Activated gamma-delta T cell treated with anti-CD3 and anti-CD28 coated beads, Interleukin-2, amount 50 U/mL, for 16 hours (primary cell): ENCODE measurements at regions not wholly inside any gene's neighbourhood (a gene's known extent, or its start where the extent isn't known, plus 50 kb on each side); places are given as distances from the start of the nearest gene placed in this dataset.
"Not testable (repeated sequence)": the region's sequence is repeated elsewhere in the genome, so short reads cannot be mapped to it uniquely, and the experiment has no call there.

ENCODE experiments used
- DNase-seq: peaks from one replicate; pipeline ENCODE4 v3.0.0-alpha.2; 2020; ENCODE audit warnings: low read depth

GRCh38 chr13:107669391-107669993 is 545.8 kb downstream of the LIG4 start:
- no peak for DNase-seq

- no peak for DNase-seq
Measured at GRCh38 chr13:107665926-107666458, 549.3 kb downstream of the LIG4 start.

- no peak for DNase-seq
Measured at GRCh38 chr13:107650081-107650701, 565.1 kb downstream of the LIG4 start.

- DNase-seq: no peak
Measured at GRCh38 chr13:107649079-107649478, 566.3 kb downstream of the LIG4 start.

GRCh38 chr13:107644136-107644535 is 571.2 kb downstream of the LIG4 start:
- DNase-seq: no peak

- no peak for DNase-seq
Measured at GRCh38 chr13:107643615-107644014, 571.7 kb downstream of the LIG4 start.

- DNase-seq: no peak
Measured at GRCh38 chr13:107642831-107643230, 572.5 kb downstream of the LIG4 start.

GRCh38 chr13:107641574-107641973 is 573.8 kb downstream of the LIG4 start:
- no peak for DNase-seq

- no peak for DNase-seq
Measured at GRCh38 chr13:107625648-107626047, 589.7 kb downstream of the LIG4 start.

GRCh38 chr13:107617527-107617926 is 597.8 kb downstream of the LIG4 start:
- no peak for DNase-seq

- no peak for DNase-seq
Measured at GRCh38 chr13:107612376-107612775, 603.0 kb downstream of the LIG4 start.

- no peak for DNase-seq
Measured at GRCh38 chr13:107608736-107609135, 606.6 kb downstream of the LIG4 start.

- no peak for DNase-seq
Measured at GRCh38 chr13:107600971-107601370, 614.4 kb downstream of the LIG4 start.

GRCh38 chr13:107596306-107596705 is 619.0 kb downstream of the LIG4 start:
- not testable (repeated sequence) for DNase-seq

GRCh38 chr13:107590556-107590955 is 624.8 kb downstream of the LIG4 start:
- DNase-seq: no peak

- DNase-seq: no peak
Measured at GRCh38 chr13:107587681-107588080, 627.7 kb downstream of the LIG4 start.

GRCh38 chr13:107586216-107586615 is 629.1 kb downstream of the LIG4 start:
- DNase-seq: no peak

GRCh38 chr13:107585469-107586180 is 629.7 kb downstream of the LIG4 start:
- no peak for DNase-seq

GRCh38 chr13:107582171-107582570 is 633.2 kb downstream of the LIG4 start:
- DNase-seq: no peak

GRCh38 chr13:107580741-107581412 is 634.5 kb downstream of the LIG4 start:
- no peak for DNase-seq

- no peak for DNase-seq
Measured at GRCh38 chr13:107576430-107576829, 638.9 kb downstream of the LIG4 start.

- no peak for DNase-seq
Measured at GRCh38 chr13:107574517-107575210, 640.7 kb downstream of the LIG4 start.
